H1 (cell line): ENCODE measurements at regions not wholly inside any gene's neighbourhood (a gene's known extent, or its start where the extent isn't known, plus 50 kb on each side); places are given as distances from the start of the nearest gene placed in this dataset.

Experiments
- CTCF ChIA-PET: fragments of 300-600 bp; sonication (Branson Sonifier 250); formaldehyde crosslinking; loops from one replicate; lab custom pipeline; 2021; ENCODE audit not compliant: partially characterized antibody; lab: Charles Lee
- POLR2A ChIA-PET: fragments of 300-600 bp; sonication (Branson Sonifier 250); formaldehyde crosslinking; loops from one replicate; lab custom pipeline; 2021; ENCODE audit warnings: inconsistent platforms; ENCODE audit not compliant: partially characterized antibody; lab: Charles Lee
- DNase-seq, 2 experiments: peaks; one replicate each; pipeline versions ENCODE4 v3.0.0 to v3.0.0-alpha.2; 2010 to 2022; ENCODE audit warnings: low spot score in 2 of 2, low read depth in 1 of 2, mixed read lengths in 1 of 2
- FAIRE-seq: peaks from 2 replicates; lab custom pipeline; 2011; peaks lifted over from hg19 to GRCh38; lab: Jason Lieb, UNC
- H2AFZ ChIP-seq: 2 replicates; pipeline ENCODE4 v1.8.1; 2012; ENCODE audit warnings: low read length, inconsistent platforms
- H2AK5ac ChIP-seq: 2 replicates; pipeline ENCODE4 v1.6.1; 2013; ENCODE audit warnings: low read depth, low read length
- H2BK120ac ChIP-seq: replicated peaks from 2 replicates; pipeline ENCODE3; 2013; ENCODE audit warnings: low read depth, low read length, inconsistent platforms
- H2BK12ac ChIP-seq: 2 replicates; pipeline ENCODE4 v1.6.1; 2013; ENCODE audit warnings: low read depth, low read length
- H2BK15ac ChIP-seq: 2 replicates; pipeline ENCODE4 v1.6.1; 2013; ENCODE audit warnings: low read length
- H2BK20ac ChIP-seq: 2 replicates; pipeline ENCODE4 v1.6.1; 2013; ENCODE audit warnings: low read length
- H2BK5ac ChIP-seq: 2 replicates; pipeline ENCODE4 v1.6.1; 2013; ENCODE audit warnings: low read depth, low read length
- H3K14ac ChIP-seq: 2 replicates; pipeline ENCODE4 v1.6.1; 2013; ENCODE audit warnings: inconsistent platforms; ENCODE audit not compliant: insufficient read length
- H3K18ac ChIP-seq: 2 replicates; pipeline ENCODE4 v1.6.1; 2013; ENCODE audit warnings: low read length; ENCODE audit errors: extremely low read depth
- H3K23ac ChIP-seq: 2 replicates; pipeline ENCODE4 v1.6.1; 2013; ENCODE audit warnings: inconsistent platforms; ENCODE audit not compliant: insufficient read length
- H3K23me2 ChIP-seq: 2 replicates; pipeline ENCODE4 v1.6.1; 2013; ENCODE audit warnings: low read depth, low read length
- H3K27ac ChIP-seq: 2 replicates; pipeline ENCODE4 v1.6.1; 2011; ENCODE audit warnings: low read depth, low read length, inconsistent platforms
- H3K27me3 ChIP-seq, 4 experiments: replicated peaks in 1 of 4; 1 replicate in 1 of 4; 2 replicates in 3 of 4; pipeline versions ENCODE4 v1.6.1 to v1.8.1; 2011 to 2013; ENCODE audit warnings: low read length in 3 of 4, mild to moderate bottlenecking in 3 of 4, inconsistent platforms in 2 of 4, mixed read lengths in 2 of 4, moderate library complexity in 1 of 4; ENCODE audit not compliant: control insufficient read depth in 3 of 4, insufficient read depth in 3 of 4; ENCODE audit errors: extremely low read depth in 1 of 4
- H3K36me3 ChIP-seq, 4 experiments: 2 replicates each; pipeline versions ENCODE4 v1.6.1 to v1.8.1; 2011 to 2013; ENCODE audit warnings: mild to moderate bottlenecking in 4 of 4, low read length in 3 of 4, moderate library complexity in 2 of 4, control low read depth in 1 of 4, inconsistent platforms in 1 of 4; ENCODE audit not compliant: insufficient read depth in 4 of 4, control insufficient read depth in 2 of 4
- H3K4ac ChIP-seq: replicated peaks from 2 replicates; pipeline ENCODE3; 2013; ENCODE audit warnings: low read length, low read depth, mixed read lengths, inconsistent platforms; ENCODE audit not compliant: insufficient read length
- H3K4me1 ChIP-seq, 4 experiments: replicated peaks in 1 of 4; 1 replicate in 1 of 4; 2 replicates in 3 of 4; pipeline versions ENCODE4 v1.6.1 to v1.8.1; 2011 to 2013; ENCODE audit warnings: low read length in 3 of 4, inconsistent platforms in 2 of 4, mixed read lengths in 1 of 4; ENCODE audit not compliant: insufficient read depth in 4 of 4, control insufficient read depth in 3 of 4
- H3K4me2 ChIP-seq, 2 experiments: 2 replicates each; pipeline versions ENCODE4 v1.6.1 to v1.8.1; 2011 to 2013; ENCODE audit warnings: low read depth in 2 of 2, low read length in 2 of 2, control low read depth in 1 of 2, inconsistent platforms in 1 of 2, mild to moderate bottlenecking in 1 of 2; ENCODE audit not compliant: insufficient read depth in 1 of 2
- H3K4me3 ChIP-seq, 4 experiments: fragments of 200-600, 300-600 bp in 1 of 4; sonication (generic), shearing (Covaris generic), sonication (Bioruptor Twin) in 1 of 4; 2 replicates each; pipeline versions ENCODE4 v1.5.1 to v1.8.1; 2011 to 2016; ENCODE audit warnings: low read length in 4 of 4, low read depth in 3 of 4, control low read depth in 2 of 4, inconsistent platforms in 2 of 4, mild to moderate bottlenecking in 2 of 4, mixed read lengths in 1 of 4, moderate library complexity in 1 of 4; ENCODE audit not compliant: insufficient read depth in 2 of 4; ENCODE audit errors: extremely low read depth in 1 of 4
- H3K56ac ChIP-seq: replicated peaks from 2 replicates; pipeline ENCODE3; 2013; ENCODE audit warnings: low read depth, mild to moderate bottlenecking, mixed read lengths, low read length, inconsistent platforms; ENCODE audit not compliant: insufficient read length
- H3K79me1 ChIP-seq: 2 replicates; pipeline ENCODE4 v1.6.1; 2013; ENCODE audit warnings: low read depth, low read length, control low read depth
- H3K79me2 ChIP-seq, 2 experiments: 2 replicates each; pipeline versions ENCODE4 v1.6.1 to v1.8.1; 2012 to 2013; ENCODE audit warnings: low read length in 2 of 2, mild to moderate bottlenecking in 2 of 2, inconsistent platforms in 1 of 2; ENCODE audit not compliant: insufficient read depth in 2 of 2, control insufficient read depth in 1 of 2
- H3K9ac ChIP-seq, 4 experiments: replicated peaks in 1 of 4; 1 replicate in 1 of 4; 2 replicates in 3 of 4; pipeline versions ENCODE4 v1.6.1 to v1.8.1; 2011 to 2013; ENCODE audit warnings: low read depth in 3 of 4, low read length in 3 of 4, control low read depth in 2 of 4, mild to moderate bottlenecking in 2 of 4, moderate library complexity in 2 of 4, inconsistent platforms in 1 of 4; ENCODE audit errors: extremely low read depth in 1 of 4
- H3K9me3 ChIP-seq, 2 experiments: 2 replicates each; pipeline versions ENCODE4 v1.6.1 to v1.8.1; 2012 to 2013; ENCODE audit warnings: mild to moderate bottlenecking in 2 of 2, moderate library complexity in 2 of 2, control low read depth in 1 of 2, inconsistent platforms in 1 of 2, low read depth in 1 of 2, low read length in 1 of 2, mixed read lengths in 1 of 2; ENCODE audit not compliant: insufficient read depth in 2 of 2
- H4K20me1 ChIP-seq, 2 experiments: replicated peaks in 1 of 2; 2 replicates each; pipeline versions ENCODE3 to v1.8.1; 2011 to 2013; ENCODE audit warnings: inconsistent platforms in 2 of 2, low read length in 2 of 2, mild to moderate bottlenecking in 1 of 2; ENCODE audit not compliant: insufficient read depth in 2 of 2, control insufficient read depth in 1 of 2
- H4K5ac ChIP-seq: 2 replicates; pipeline ENCODE4 v1.6.1; 2013; ENCODE audit warnings: low read length, low read depth, mixed read lengths, inconsistent platforms; ENCODE audit not compliant: insufficient read length
- H4K8ac ChIP-seq: 2 replicates; pipeline ENCODE4 v1.8.0; 2013; ENCODE audit warnings: mild to moderate bottlenecking, moderate library complexity, low read length, inconsistent platforms; ENCODE audit not compliant: insufficient read depth; ENCODE audit errors: extremely low read depth
- H4K91ac ChIP-seq: replicated peaks from 2 replicates; pipeline ENCODE3; 2013; ENCODE audit warnings: low read length, mixed read lengths, inconsistent platforms; ENCODE audit not compliant: insufficient read length
- CHD1 ChIP-seq: IDR thresholded peaks from 2 replicates; pipeline ENCODE4 v1.6.1; 2012; ENCODE audit warnings: low read depth, low read length, improper control_type of control experiment
- NRF1 ChIP-seq: IDR thresholded peaks from 2 replicates; pipeline ENCODE4 v1.6.1; 2011; ENCODE audit warnings: mild to moderate bottlenecking, low read depth, low read length, improper control_type of control experiment
- RAD21 ChIP-seq, 2 experiments: IDR thresholded peaks in 1 of 2; conservative IDR thresholded peaks in 1 of 2; 2 replicates each; pipeline ENCODE4 v1.6.1; 2011; ENCODE audit warnings: low read depth in 2 of 2, low read length in 2 of 2, improper control_type of control experiment in 1 of 2, inconsistent platforms in 1 of 2, mild to moderate bottlenecking in 1 of 2, moderate library complexity in 1 of 2
- SP4 ChIP-seq: IDR thresholded peaks from 2 replicates; pipeline ENCODE4 v1.6.1; 2012; ENCODE audit warnings: low read length, inconsistent platforms
- WGBS, 2 experiments: shearing (Covaris generic) in 1 of 2; methylation state at CpG; one replicate each; pipeline versions ENCODE4 v1.1.6 to v1.1.7; 2013 to 2015; ENCODE audit warnings: low lambda C conversion rate in 2 of 2, mixed read lengths in 2 of 2, inconsistent platforms in 1 of 2, low coverage in 1 of 2, missing lambda C conversion rate in 1 of 2; ENCODE audit not compliant: insufficient replicate concordance in 2 of 2, insufficient coverage in 1 of 2, insufficient read length in 1 of 2; ENCODE audit errors: extremely low coverage in 1 of 2, missing lambda C conversion rate in 1 of 2; 5-methylcytosine and 5-hydroxymethylcytosine counted together
- TF ChIP-seq, protein P1 (sequence below): IDR thresholded peaks from 2 replicates; pipeline ENCODE4 v1.6.1; 2011; ENCODE audit warnings: low read depth, mild to moderate bottlenecking, low read length; ENCODE audit not compliant: insufficient read depth
- TF ChIP-seq, protein P2 (sequence below): IDR thresholded peaks from 2 replicates; pipeline ENCODE4 v1.6.1; 2012; ENCODE audit warnings: inconsistent platforms

DNA sequence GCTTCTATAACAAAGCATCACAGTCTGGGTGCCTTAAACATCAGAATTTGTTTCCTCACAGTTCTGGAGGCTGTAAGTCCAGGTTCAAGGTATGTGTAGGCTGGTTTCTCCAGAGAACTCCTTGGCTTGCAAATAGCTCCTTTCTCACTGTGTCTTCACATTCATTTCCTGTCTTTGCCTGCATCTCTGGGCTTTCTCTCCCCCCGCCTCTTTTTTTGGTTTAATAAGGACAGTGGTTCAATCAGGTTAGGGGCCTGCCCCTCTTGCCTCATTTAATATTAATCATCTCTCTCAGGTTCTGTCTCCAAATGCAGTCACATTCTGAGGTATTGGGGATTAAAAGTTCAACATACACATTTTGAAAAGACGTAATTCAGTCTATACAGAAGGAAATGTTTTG is 225.5 kb upstream of the ATP10B start:
- H4K8ac ChIP-seq = no peak overlapping the region
- no peaks in the 10 kb centered on the region for H3K79me2 ChIP-seq
- H3K4me3 ChIP-seq = no peak overlapping the region
- H3K56ac ChIP-seq = no peak overlapping the region
- no peaks in the 10 kb centered on the region for H3K9me3 ChIP-seq
- no peak for DNase-seq
- TF ChIP-seq, protein P1, sequence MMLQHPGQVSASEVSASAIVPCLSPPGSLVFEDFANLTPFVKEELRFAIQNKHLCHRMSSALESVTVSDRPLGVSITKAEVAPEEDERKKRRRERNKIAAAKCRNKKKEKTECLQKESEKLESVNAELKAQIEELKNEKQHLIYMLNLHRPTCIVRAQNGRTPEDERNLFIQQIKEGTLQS = no peak
- TF ChIP-seq RAD21 (IDR thresholded peaks at IDR 0.05 in 1 of 2, conservative IDR thresholded peaks at IDR 0.05 in 1 of 2; ENCODE audit: low read depth in 2 of 2, low read length in 2 of 2) (no peak), SP4 (no peak), CHD1 (no peak), NRF1 (no peak)
- TF ChIP-seq, protein P2, sequence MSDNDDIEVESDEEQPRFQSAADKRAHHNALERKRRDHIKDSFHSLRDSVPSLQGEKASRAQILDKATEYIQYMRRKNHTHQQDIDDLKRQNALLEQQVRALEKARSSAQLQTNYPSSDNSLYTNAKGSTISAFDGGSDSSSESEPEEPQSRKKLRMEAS = no peak
- no peak overlapping the region for H4K5ac ChIP-seq
- 80% methylated on average over 2 of the region's 2 CpGs; no CpG with 5 or more reads in 1 of the 2 experiments for WGBS, 2 experiments
- FAIRE-seq = no peak
- CTCF ChIA-PET = interaction anchor here (0.7 to 2.2 kb wide), 4 partner anchors 12 to 471 kb away, joined by 3 to 5 read pairs (median 3); no protein-coding TSS in a partner anchor
- no peak overlapping the region for H2BK15ac ChIP-seq
- H2BK20ac ChIP-seq = no peak overlapping the region
- no peak overlapping the region for H3K23ac ChIP-seq
- no peak overlapping the region for H4K91ac ChIP-seq
- H3K36me3 ChIP-seq = no peaks in the 10 kb centered on the region
- no peak overlapping the region for H2AK5ac ChIP-seq
- no peak overlapping the region for H3K9ac ChIP-seq
- no peaks in the 10 kb centered on the region for H3K4me1 ChIP-seq
- no peak overlapping the region for H3K18ac ChIP-seq
- no peaks in the 10 kb centered on the region for H4K20me1 ChIP-seq
- no peak overlapping the region for H3K4me2 ChIP-seq
- H2BK5ac ChIP-seq = no peak overlapping the region
- no peak overlapping the region for H3K27ac ChIP-seq
- H2BK12ac ChIP-seq = no peak overlapping the region
- POLR2A ChIA-PET = no interaction called here
- no peak overlapping the region for H3K4ac ChIP-seq
- no peak overlapping the region for H3K14ac ChIP-seq
- no peak overlapping the region for H2BK120ac ChIP-seq
- no peak overlapping the region for H2AFZ ChIP-seq
- H3K27me3 ChIP-seq = no peaks in the 10 kb centered on the region
- H3K23me2 ChIP-seq = no peaks in the 10 kb centered on the region
- H3K79me1 ChIP-seq = no peaks in the 10 kb centered on the region
